WTC11 (cell line): ENCODE measurements at regions not wholly inside any gene's neighbourhood (a gene's known extent, or its start where the extent isn't known, plus 50 kb on each side); places are given as distances from the start of the nearest gene placed in this dataset.

Experiments used
- ATAC-seq: fragments of 200-7000 bp; cut with Tn5 transposase; 2 replicates; pipeline ENCODE4 v1.10.0; 2021; ENCODE audit warnings: mild to moderate bottlenecking, moderate library complexity
- CTCF ChIA-PET: fragments of 300-600 bp; sonication (Branson Sonifier 250); formaldehyde crosslinking; loops from one replicate; lab custom pipeline; 2021; ENCODE audit warnings: antibody characterized with exemption; lab: Charles Lee
- POLR2A ChIA-PET: fragments of 350-600 bp; sonication (Branson Sonifier 250); formaldehyde crosslinking; loops from one replicate; lab custom pipeline; 2021; ENCODE audit warnings: antibody characterized with exemption; lab: Charles Lee
- DNase-seq: peaks from one replicate; pipeline ENCODE4 v3.0.0; 2021; ENCODE audit warnings: low spot score
- H3K27ac Mint-ChIP-seq: 2 replicates; pipeline ENCODE4 v1.8.0; 2021; ENCODE audit warnings: mixed read lengths
- H3K27me3 Mint-ChIP-seq: 2 replicates; pipeline ENCODE4 v1.8.0; 2021; ENCODE audit warnings: low read depth, mild to moderate bottlenecking, moderate library complexity, mixed read lengths
- H3K36me3 Mint-ChIP-seq: 2 replicates; pipeline ENCODE4 v1.8.0; 2021; ENCODE audit warnings: mixed read lengths
- H3K4me1 Mint-ChIP-seq: 2 replicates; pipeline ENCODE4 v1.8.0; 2022; ENCODE audit warnings: mixed read lengths
- H3K4me3 Mint-ChIP-seq: 2 replicates; pipeline ENCODE4 v1.8.0; 2021; ENCODE audit warnings: mild to moderate bottlenecking, moderate library complexity, mixed read lengths
- H3K9me3 Mint-ChIP-seq: 2 replicates; pipeline ENCODE4 v1.8.0; 2021; ENCODE audit warnings: mixed read lengths
- ARID4B ChIP-seq: sonication (generic); formaldehyde crosslinking; IDR thresholded peaks from 2 replicates; pipeline ENCODE4 v1.8.0; 2023; ENCODE audit warnings: missing genetic modification reagents, mild to moderate bottlenecking, borderline replicate concordance
- CREM ChIP-seq: sonication (generic); formaldehyde crosslinking; IDR thresholded peaks from 2 replicates; pipeline ENCODE4 v1.8.1; 2022; ENCODE audit warnings: mild to moderate bottlenecking, missing genetic modification reagents, moderate library complexity
- E2F1 ChIP-seq: sonication (generic); formaldehyde crosslinking; IDR thresholded peaks from 2 replicates; pipeline ENCODE4 v1.8.0; 2022; ENCODE audit warnings: mild to moderate bottlenecking, missing genetic modification reagents
- E2F4 ChIP-seq: sonication (generic); formaldehyde crosslinking; IDR thresholded peaks from 2 replicates; pipeline ENCODE4 v1.8.1; 2022; ENCODE audit warnings: low read depth, mild to moderate bottlenecking, moderate library complexity, missing genetic modification reagents, borderline replicate concordance
- GABPB1 ChIP-seq: sonication (generic); formaldehyde crosslinking; IDR thresholded peaks from 2 replicates; pipeline ENCODE4 v1.8.1; 2023; ENCODE audit warnings: mild to moderate bottlenecking, missing genetic modification reagents
- IRF1 ChIP-seq: sonication (generic); formaldehyde crosslinking; IDR thresholded peaks from 2 replicates; pipeline ENCODE4 v1.8.0; 2023; ENCODE audit warnings: missing genetic modification reagents
- JAZF1 ChIP-seq: fragments of 250-450 bp; sonication (Bioruptor Pico); IDR thresholded peaks from 2 replicates; pipeline ENCODE4 v1.9.0; 2021; ENCODE audit warnings: moderate library complexity, mild to moderate bottlenecking, inconsistent platforms
- NFATC4 ChIP-seq: fragments of 250-450 bp; sonication (Bioruptor Pico); IDR thresholded peaks from 2 replicates; pipeline ENCODE4 v1.9.0; 2021; ENCODE audit warnings: mild to moderate bottlenecking
- NR1H2 ChIP-seq: sonication (generic); formaldehyde crosslinking; IDR thresholded peaks from 2 replicates; pipeline ENCODE4 v1.9.0; 2021; ENCODE audit warnings: mild to moderate bottlenecking, moderate library complexity, missing genetic modification reagents
- NR2C2 ChIP-seq: sonication (generic); formaldehyde crosslinking; IDR thresholded peaks from 2 replicates; pipeline ENCODE4 v1.8.0; 2022; ENCODE audit warnings: mild to moderate bottlenecking, missing genetic modification reagents
- SP1 ChIP-seq: sonication (generic); formaldehyde crosslinking; conservative IDR thresholded peaks from 2 replicates; pipeline ENCODE4 v1.8.1; 2022; ENCODE audit warnings: missing genetic modification reagents
- STAT6 ChIP-seq: sonication (generic); formaldehyde crosslinking; conservative IDR thresholded peaks from 2 replicates; pipeline ENCODE4 v1.8.1; 2023; ENCODE audit warnings: mild to moderate bottlenecking, low read depth, missing genetic modification reagents, moderate library complexity
- TP53 ChIP-seq: sonication (generic); formaldehyde crosslinking; IDR thresholded peaks from 2 replicates; pipeline ENCODE4 v1.8.1; 2023; ENCODE audit warnings: mild to moderate bottlenecking, missing genetic modification reagents
- ZNF232 ChIP-seq: sonication (generic); formaldehyde crosslinking; IDR thresholded peaks from 2 replicates; pipeline ENCODE4 v1.8.0; 2022; ENCODE audit warnings: mild to moderate bottlenecking, missing genetic modification reagents
- ZNF396 ChIP-seq: fragments of 250-450 bp; sonication (Bioruptor Pico); IDR thresholded peaks from 2 replicates; pipeline ENCODE4 v1.8.0; 2021; ENCODE audit warnings: mild to moderate bottlenecking, moderate library complexity, borderline replicate concordance
- ZNF512 ChIP-seq: sonication (generic); formaldehyde crosslinking; IDR thresholded peaks from 2 replicates; pipeline ENCODE4 v1.8.1; 2022; ENCODE audit warnings: missing genetic modification reagents, borderline replicate concordance
- ZSCAN18 ChIP-seq: fragments of 250-450 bp; sonication (Bioruptor Pico); IDR thresholded peaks from 2 replicates; pipeline ENCODE4 v2.1.2; 2022; ENCODE audit warnings: mild to moderate bottlenecking, moderate library complexity

- Mint-ChIP-seq H3K4me3 (no peak overlapping the region), H3K4me1 (no peaks in the 10 kb centered on the region), H3K27me3 (peaks cover 5% of the 10 kb centered on the region; the same call in 1 of the 2 replicates), H3K9me3 (peaks cover 32% of the 10 kb centered on the region), H3K36me3 (0 out of 2 replicates have a peak, but pooled peaks cover 2% of the 10 kb centered on the region), H3K27ac (no peak overlapping the region)
- TF ChIP-seq ZNF512 (CRISPR knock-in tag) (no peak), STAT6 (CRISPR knock-in tag) (no peak), ARID4B (CRISPR knock-in tag) (no peak), NR1H2 (no peak)
- POLR2A ChIA-PET, result no interaction called here
- CTCF ChIA-PET, result interaction anchor here (1.3 kb wide), 1 partner anchor 430 kb away, joined by 3 read pairs; no protein-coding TSS in a partner anchor
- DNase-seq, result no peak
- no peak for ATAC-seq
Measured at GRCh38 chr21:32216293-32216692, 62.6 kb downstream of the MIS18A start.

GRCh38 chr21:32215306-32215685 lies 63.6 kb downstream of the MIS18A start:
- ATAC-seq (no peak), DNase-seq (no peak)
- H3K27me3 Mint-ChIP-seq, result no peaks in the 10 kb centered on the region; the same call in 1 of the 2 replicates
- no peaks in the 10 kb centered on the region for H3K4me1 Mint-ChIP-seq
- H3K27ac Mint-ChIP-seq, result no peak overlapping the region
- peaks cover 22% of the 10 kb centered on the region for H3K9me3 Mint-ChIP-seq
- H3K4me3 Mint-ChIP-seq, result no peak overlapping the region
- H3K36me3 Mint-ChIP-seq, result 0 out of 2 replicates have a peak, but pooled peaks cover 2% of the 10 kb centered on the region
- ChIA-PET CTCF (interaction anchor here (1.5 kb wide), 1 partner anchor 224 kb away, joined by 3 read pairs; no protein-coding TSS in a partner anchor), POLR2A (no interaction called here)
- TF ChIP-seq STAT6 (CRISPR knock-in tag) (no peak), E2F1 (no peak), NFATC4 (no peak), E2F4 (CRISPR knock-in tag) (no peak), IRF1 (CRISPR knock-in tag) (no peak), JAZF1 (CRISPR knock-in tag) (no peak), ZNF232 (CRISPR knock-in tag) (no peak), TP53 (CRISPR knock-in tag) (no peak), CREM (no peak), GABPB1 (CRISPR knock-in tag) (no peak), NR2C2 (CRISPR knock-in tag) (no peak), ZNF396 (CRISPR knock-in tag) (no peak), ZSCAN18 (CRISPR knock-in tag) (no peak), SP1 (CRISPR knock-in tag) (no peak)
